Stimulated activated CD8-positive, alpha-beta memory T cell treated with anti-CD3 and anti-CD28 coated beads, Interleukin-15, amount 100 ng/mL, for 1 hour (primary cell): ENCODE measurements at regions not wholly inside any gene's neighbourhood (a gene's known extent, or its start where the extent isn't known, plus 50 kb on each side); places are given as distances from the start of the nearest gene placed in this dataset.
"Not testable (repeated sequence)": the region's sequence is repeated elsewhere in the genome, so short reads cannot be mapped to it uniquely, and the experiment has no call there.

Experiments
- DNase-seq: peaks from one replicate; pipeline ENCODE4 v3.0.0-alpha.2; 2020; ENCODE audit warnings: low read depth

- DNase-seq, result no peak
Observed at GRCh38 chr2:195162918-195163317, 494.1 kb upstream of the SLC39A10 start.

GRCh38 chr2:195162194-195162593, 494.8 kb upstream of the SLC39A10 start:
- DNase-seq, result no peak

GRCh38 chr2:195160963-195161362, 496.1 kb upstream of the SLC39A10 start:
- no peak for DNase-seq

GRCh38 chr2:195151711-195152110, 505.3 kb upstream of the SLC39A10 start:
- no peak for DNase-seq

- DNase-seq, result no peak
Observed at GRCh38 chr2:195150819-195151218, 506.2 kb upstream of the SLC39A10 start.

GRCh38 chr2:195148004-195148403, 509.0 kb upstream of the SLC39A10 start:
- DNase-seq, result no peak

GRCh38 chr2:195146761-195147541, 510.1 kb upstream of the SLC39A10 start:
- no peak for DNase-seq

- no peak for DNase-seq
Observed at GRCh38 chr2:195138435-195138834, 518.6 kb upstream of the SLC39A10 start.

- DNase-seq, result not testable (repeated sequence)
Observed at GRCh38 chr2:195125889-195126288, 531.1 kb upstream of the SLC39A10 start.

- DNase-seq, result no peak
Observed at GRCh38 chr2:195124391-195125079, 532.5 kb upstream of the SLC39A10 start.

GRCh38 chr2:195122653-195123052, 534.4 kb upstream of the SLC39A10 start:
- DNase-seq, result no peak

- no peak for DNase-seq
Observed at GRCh38 chr2:195121341-195121740, 535.7 kb upstream of the SLC39A10 start.

- no peak for DNase-seq
Observed at GRCh38 chr2:195119231-195119630, 537.8 kb upstream of the SLC39A10 start.

- no peak for DNase-seq
Observed at GRCh38 chr2:195118276-195118675, 538.8 kb upstream of the SLC39A10 start.

GRCh38 chr2:195117011-195117410, 540.0 kb upstream of the SLC39A10 start:
- DNase-seq, result no peak

GRCh38 chr2:195115738-195116137, 541.3 kb upstream of the SLC39A10 start:
- DNase-seq, result no peak

- no peak for DNase-seq
Observed at GRCh38 chr2:195108182-195108581, 548.8 kb upstream of the SLC39A10 start.

- no peak for DNase-seq
Observed at GRCh38 chr2:195106681-195107380, 550.2 kb upstream of the SLC39A10 start.

- no peak for DNase-seq
Observed at GRCh38 chr2:195105581-195105980, 551.4 kb upstream of the SLC39A10 start.

GRCh38 chr2:195094330-195094729, 562.7 kb upstream of the SLC39A10 start:
- DNase-seq, result no peak

GRCh38 chr2:195092341-195092740, 564.7 kb upstream of the SLC39A10 start:
- no peak for DNase-seq

- DNase-seq, result not testable (repeated sequence)
Observed at GRCh38 chr2:195072806-195073205, 584.2 kb upstream of the SLC39A10 start.

- no peak for DNase-seq
Observed at GRCh38 chr2:195057001-195057400, 600.0 kb upstream of the SLC39A10 start.
